A673 (cell line): ENCODE measurements at regions not wholly inside any gene's neighbourhood (a gene's known extent, or its start where the extent isn't known, plus 50 kb on each side); places are given as distances from the start of the nearest gene placed in this dataset.

Experiments used
- BruUV-seq: library from RNA; stranded (reverse); fragments of 400-500 nt; replicated peaks from 2 replicates; lab custom pipeline; 2021; lab: Mats Ljungman, UMichigan
- CTCF ChIA-PET: fragments of 300-600 bp; sonication (Branson Sonifier 250); formaldehyde crosslinking; loops from one replicate; lab custom pipeline; 2022; ENCODE audit warnings: antibody characterized with exemption; lab: Charles Lee
- POLR2A ChIA-PET: fragments of 300-600 bp; sonication (Branson Sonifier 250); formaldehyde crosslinking; loops from one replicate; lab custom pipeline; 2022; ENCODE audit warnings: antibody characterized with exemption; ENCODE audit not compliant: low non-redundant PET; lab: Charles Lee
- DNase-seq: peaks from one replicate; pipeline ENCODE4 v3.0.0-alpha.2; 2015; ENCODE audit warnings: low spot score
- H3K27ac ChIP-seq: fragments of 200-600 bp; sonication (generic); 2 replicates; pipeline ENCODE4 v1.5.1; 2016; ENCODE audit warnings: mixed run types, low read depth, mild to moderate bottlenecking, mixed read lengths, antibody characterized with exemption, low read length; ENCODE audit not compliant: poor library complexity, severe bottlenecking
- H3K27me3 ChIP-seq: fragments of 200-600 bp; sonication (generic); replicated peaks from 2 replicates; pipeline ENCODE4 v1.6.1; 2017; ENCODE audit warnings: mixed run types, low read depth, mild to moderate bottlenecking, mixed read lengths, antibody characterized with exemption, low read length; ENCODE audit not compliant: insufficient read depth, poor library complexity
- H3K36me3 ChIP-seq: fragments of 200-600 bp; sonication (generic); 2 replicates; pipeline ENCODE4 v1.6.1; 2016; ENCODE audit warnings: mixed run types, mild to moderate bottlenecking, mixed read lengths, antibody characterized with exemption, low read length; ENCODE audit not compliant: insufficient read depth, poor library complexity, severe bottlenecking
- H3K4me1 ChIP-seq: fragments of 200-600 bp; sonication (generic); 2 replicates; pipeline ENCODE4 v1.6.1; 2017; ENCODE audit warnings: mixed run types, mild to moderate bottlenecking, mixed read lengths, antibody characterized with exemption, low read length; ENCODE audit not compliant: insufficient read depth, poor library complexity, severe bottlenecking
- H3K4me3 ChIP-seq: fragments of 200-600 bp; sonication (generic); 2 replicates; pipeline ENCODE4 v1.5.1; 2016; ENCODE audit warnings: low read depth, mixed run types, mild to moderate bottlenecking, mixed read lengths, low read length; ENCODE audit not compliant: poor library complexity, severe bottlenecking
- H3K9me3 ChIP-seq: fragments of 200-600 bp; sonication (generic); 2 replicates; pipeline ENCODE4 v1.6.1; 2016; ENCODE audit warnings: mixed run types, low read depth, mild to moderate bottlenecking, mixed read lengths, antibody characterized with exemption, low read length; ENCODE audit not compliant: poor library complexity, severe bottlenecking
- CTCF ChIP-seq: fragments of 300-800, 200-600 bp; sonication (generic); conservative IDR thresholded peaks from 2 replicates; pipeline ENCODE4 v1.5.1; 2017; ENCODE audit warnings: low read depth, mild to moderate bottlenecking, antibody characterized with exemption, low read length, moderate library complexity, mixed read lengths
- EZH2 ChIP-seq: fragments of 200-600 bp; sonication (generic); IDR thresholded peaks from 2 replicates; pipeline ENCODE4 v1.6.1; 2017; ENCODE audit warnings: borderline replicate concordance, low read depth, mild to moderate bottlenecking, mixed read lengths, antibody characterized with exemption, low read length; ENCODE audit not compliant: poor library complexity, severe bottlenecking
- intact Hi-C: fragments of 100-400 bp; cut with micrococcal nuclease; formaldehyde crosslinking; loops from one replicate; pipeline ENCODE4 v1.10.0; 2022; ENCODE audit not compliant: unreplicated experiment

- intact Hi-C loops = no loop called here
- H3K27ac ChIP-seq = no peak overlapping the region
- H3K9me3 ChIP-seq = no peaks in the 10 kb centered on the region
- no peaks in the 10 kb centered on the region for H3K36me3 ChIP-seq
- BruUV-seq = no TSS peak
- H3K4me1 ChIP-seq = no peaks in the 10 kb centered on the region
- ChIA-PET POLR2A (no interaction called here), CTCF (no interaction called here)
- DNase-seq = no peak
- H3K27me3 ChIP-seq = no peaks in the 10 kb centered on the region
- no peak for TF ChIP-seq CTCF
- no peak for TF ChIP-seq EZH2
- H3K4me3 ChIP-seq = no peak overlapping the region
These were observed 119.9 kb downstream of the ADCYAP1R1 start for GRCh38 chr7:31171984-31172383.

GRCh38 chr7:31171216-31171785 lies 119.2 kb downstream of the ADCYAP1R1 start:
- POLR2A ChIA-PET = no interaction called here

More at GRCh38 chr7:31171216-31171785, 119.2 kb downstream of the ADCYAP1R1 start:
- H3K4me1 ChIP-seq = no peaks in the 10 kb centered on the region
- H3K9me3 ChIP-seq = no peaks in the 10 kb centered on the region
- intact Hi-C loops = no loop called here
- no peak for DNase-seq
- CTCF ChIA-PET = no interaction called here
- H3K4me3 ChIP-seq = no peak overlapping the region
- H3K27ac ChIP-seq = no peak overlapping the region
- no peaks in the 10 kb centered on the region for H3K36me3 ChIP-seq
- no peak for TF ChIP-seq CTCF
- TF ChIP-seq EZH2 = no peak
- BruUV-seq = no TSS peak
- no peaks in the 10 kb centered on the region for H3K27me3 ChIP-seq
